ENCODE measurements at regions not wholly inside any gene's neighbourhood (a gene's known extent, or its start where the extent isn't known, plus 50 kb on each side); places are given as distances from the start of the nearest gene placed in this dataset.

DNA sequence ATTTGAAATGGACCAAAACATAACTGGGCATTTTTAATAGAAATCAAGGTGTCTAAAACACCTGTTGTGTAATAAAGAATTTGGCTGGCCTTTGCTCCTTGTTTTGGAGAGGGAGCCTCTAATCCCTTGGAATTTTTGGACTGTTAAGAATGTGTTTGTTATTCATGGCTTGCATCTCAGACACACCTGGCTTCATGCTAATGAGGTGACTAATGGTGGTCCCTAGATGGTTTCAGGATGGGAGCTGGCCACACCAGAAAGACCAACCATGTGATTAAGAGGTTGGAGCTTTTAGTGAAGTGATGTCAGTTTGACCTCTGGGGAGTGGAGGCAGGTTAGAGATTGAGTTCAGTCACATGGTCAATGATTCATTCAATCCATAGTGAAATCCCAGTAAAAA, 328.4 kb downstream of the DHX35 start:
- in situ Hi-C loops (cut with HindIII; ENCODE audit: low pct_unique_long_range_greater_than_20kb, low sequenced_read_pairs): no loop called here
- no peak for DNase-seq (ENCODE audit: low read depth, low spot score)

DNA sequence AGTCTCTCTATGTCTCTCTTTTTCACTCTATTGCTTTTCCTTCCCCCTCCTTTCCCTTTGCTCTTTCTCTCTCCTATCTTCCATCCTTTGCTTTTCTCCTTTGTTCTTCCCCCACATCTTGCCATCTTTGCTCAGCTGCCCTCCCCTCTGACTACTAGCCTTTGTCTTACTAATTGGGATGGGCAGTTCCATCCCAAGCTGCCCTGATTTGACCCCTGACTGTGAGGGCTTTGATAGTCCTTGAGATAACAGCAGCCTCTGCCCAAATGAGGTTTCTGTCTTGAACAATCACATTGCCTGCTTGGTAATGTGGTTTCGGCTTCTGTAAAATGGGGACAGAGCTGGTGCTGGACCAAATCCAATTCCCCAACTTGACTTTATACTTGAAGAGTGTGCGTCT, 327.7 kb downstream of the DHX35 start:
- in situ Hi-C loops (cut with HindIII; ENCODE audit: low pct_unique_long_range_greater_than_20kb, low sequenced_read_pairs): no loop called here
- DNase-seq (ENCODE audit: low read depth, low spot score): no peak

DNA sequence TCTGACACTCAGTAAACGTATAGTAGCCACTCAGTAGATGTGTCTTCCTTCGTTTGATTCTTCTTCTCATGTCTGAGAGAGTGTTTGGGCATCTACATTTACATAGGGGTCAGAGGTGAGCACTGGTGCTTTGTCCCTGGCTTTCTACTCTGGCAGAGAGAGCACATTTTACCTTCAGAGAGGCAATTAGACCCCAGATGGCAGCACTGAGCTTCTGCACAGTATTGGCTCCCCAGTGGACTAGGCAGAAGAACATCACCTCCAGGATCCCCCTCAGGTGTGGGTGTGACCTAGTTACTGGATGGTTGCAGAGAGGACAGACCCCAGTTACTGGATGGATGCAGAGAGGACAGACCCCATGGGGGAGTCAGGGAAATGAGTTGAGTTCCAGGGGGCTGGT, 327.2 kb downstream of the DHX35 start:
- in situ Hi-C loops (cut with HindIII; ENCODE audit: low pct_unique_long_range_greater_than_20kb, low sequenced_read_pairs): no loop called here
- peak; percentile 54 for DNase-seq (ENCODE audit: low read depth, low spot score)

DNA sequence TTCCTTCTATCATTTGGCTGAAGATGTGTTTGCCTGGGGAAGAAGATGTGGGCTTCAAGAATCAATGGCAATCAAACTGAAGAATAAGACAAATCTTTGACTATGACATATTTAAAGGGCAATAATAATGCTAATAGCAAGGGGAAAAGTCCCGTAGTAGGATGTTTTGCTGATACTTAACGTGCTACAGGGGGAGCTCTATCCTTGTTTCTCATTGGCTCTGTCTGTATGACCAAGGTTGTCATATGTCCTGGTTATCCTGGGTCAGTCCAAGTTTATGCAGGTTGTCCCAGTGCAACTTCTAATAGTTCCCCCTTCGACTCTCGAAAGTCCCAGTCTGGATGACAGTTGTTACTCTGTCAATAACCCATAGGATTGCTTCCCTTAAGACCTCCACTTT, 321.3 kb downstream of the DHX35 start:
- peak; percentile 11 for DNase-seq (ENCODE audit: low read depth, low spot score)
- in situ Hi-C loops (cut with HindIII; ENCODE audit: low pct_unique_long_range_greater_than_20kb, low sequenced_read_pairs): no loop called here

DNA sequence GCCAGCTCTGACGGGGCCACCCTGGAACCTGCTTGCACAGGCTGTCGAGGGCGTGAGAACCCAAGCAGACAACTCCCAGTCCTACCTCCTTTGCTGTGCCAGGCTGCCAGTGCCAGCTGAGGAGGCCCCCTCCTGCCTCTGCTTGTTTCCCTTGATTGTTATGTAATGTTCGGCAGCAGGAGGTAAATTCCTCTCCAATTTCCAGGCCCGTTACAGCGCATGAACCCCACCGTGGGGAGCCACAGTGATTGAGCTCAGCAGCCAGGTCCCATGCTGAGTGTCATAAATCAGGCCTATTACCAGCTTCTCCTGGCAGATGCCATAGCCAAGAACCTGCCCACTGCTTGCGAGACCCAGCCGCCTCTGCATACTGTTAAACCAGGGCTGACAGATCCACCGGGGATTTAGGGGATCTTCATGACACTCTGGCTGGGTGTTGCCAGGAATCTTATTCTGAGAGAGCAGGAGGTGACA, 320.5 kb downstream of the DHX35 start:
- in situ Hi-C loops (cut with HindIII; ENCODE audit: low pct_unique_long_range_greater_than_20kb, low sequenced_read_pairs): no loop called here
- DNase-seq (ENCODE audit: low read depth, low spot score): no peak

DNA sequence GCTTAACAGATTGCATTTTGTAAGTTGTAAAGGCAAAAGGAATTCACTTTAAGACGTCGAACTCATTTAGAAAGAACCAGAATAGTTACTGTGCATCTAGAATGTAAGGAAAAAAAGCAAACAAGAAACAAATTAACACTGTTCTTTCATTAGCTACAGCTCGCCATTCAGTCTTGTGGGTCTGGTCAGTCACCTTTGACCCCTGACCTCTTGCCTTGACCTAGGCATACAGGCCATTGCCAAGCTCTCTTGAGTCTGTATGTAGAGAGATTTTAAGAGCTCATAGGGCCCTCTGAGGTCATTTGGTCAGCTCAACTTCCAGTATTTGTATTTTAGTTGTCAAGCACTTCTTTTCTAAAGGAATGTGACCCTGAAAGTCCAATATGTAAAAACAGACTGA, 318.7 kb downstream of the DHX35 start:
- in situ Hi-C loops (cut with HindIII; ENCODE audit: low pct_unique_long_range_greater_than_20kb, low sequenced_read_pairs): no loop called here

DNA sequence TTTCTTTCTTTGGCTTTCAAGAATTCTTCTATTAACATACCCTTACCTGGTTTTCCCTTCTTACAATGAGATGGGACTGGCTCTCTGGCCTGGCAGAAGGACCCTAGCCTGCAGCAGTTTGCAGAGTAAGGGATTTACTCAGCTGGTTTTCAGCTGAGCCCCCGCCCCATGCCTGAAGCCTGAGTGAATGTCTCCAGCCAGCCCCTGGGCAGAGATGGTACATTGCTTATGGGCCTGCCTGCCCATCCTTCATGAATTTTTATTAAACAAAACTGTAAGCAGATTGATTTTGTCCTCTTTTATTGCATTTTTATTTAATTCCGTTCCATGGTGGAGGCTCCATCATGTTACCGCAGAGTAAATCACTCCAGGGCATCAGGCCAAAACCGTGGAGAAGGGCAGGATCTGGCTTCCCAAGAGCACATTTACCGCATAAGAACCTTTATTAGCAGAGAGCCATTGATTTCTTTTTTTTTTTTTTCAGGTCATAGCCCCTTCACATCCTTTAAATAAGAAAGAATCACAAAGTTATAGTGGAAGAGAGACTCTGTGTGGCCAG, 316.2 kb downstream of the DHX35 start:
- in situ Hi-C loops (cut with HindIII; ENCODE audit: low pct_unique_long_range_greater_than_20kb, low sequenced_read_pairs): no loop called here

More for the DNA sequence above, 318.7 kb downstream of the DHX35 start:
- DNase-seq (ENCODE audit: low read depth, low spot score): no peak

DNA sequence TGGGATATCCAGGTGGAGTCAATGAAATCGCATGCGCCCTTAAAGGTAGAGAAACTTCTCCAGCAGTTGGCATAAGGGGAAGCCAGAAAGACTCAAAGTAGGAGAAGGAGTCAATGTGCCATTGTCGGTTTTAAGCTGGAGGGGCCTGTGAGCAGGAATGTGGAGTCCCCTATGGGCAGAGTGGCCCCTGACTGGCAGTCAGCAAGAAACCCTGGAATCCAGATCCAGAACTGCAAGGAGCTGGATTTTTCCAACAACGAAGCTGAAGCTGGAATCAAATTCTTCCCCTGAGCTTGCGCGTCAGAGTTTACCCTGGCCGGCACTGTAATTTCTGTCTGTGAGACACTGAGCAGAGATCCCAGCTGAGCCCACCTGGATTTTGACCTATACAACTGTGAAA, 315.0 kb downstream of the DHX35 start:
- in situ Hi-C loops (cut with HindIII; ENCODE audit: low pct_unique_long_range_greater_than_20kb, low sequenced_read_pairs): no loop called here
- no peak for DNase-seq (ENCODE audit: low read depth, low spot score)

More for the DNA sequence above, 316.2 kb downstream of the DHX35 start:
- DNase-seq (ENCODE audit: low read depth, low spot score): no peak

DNA sequence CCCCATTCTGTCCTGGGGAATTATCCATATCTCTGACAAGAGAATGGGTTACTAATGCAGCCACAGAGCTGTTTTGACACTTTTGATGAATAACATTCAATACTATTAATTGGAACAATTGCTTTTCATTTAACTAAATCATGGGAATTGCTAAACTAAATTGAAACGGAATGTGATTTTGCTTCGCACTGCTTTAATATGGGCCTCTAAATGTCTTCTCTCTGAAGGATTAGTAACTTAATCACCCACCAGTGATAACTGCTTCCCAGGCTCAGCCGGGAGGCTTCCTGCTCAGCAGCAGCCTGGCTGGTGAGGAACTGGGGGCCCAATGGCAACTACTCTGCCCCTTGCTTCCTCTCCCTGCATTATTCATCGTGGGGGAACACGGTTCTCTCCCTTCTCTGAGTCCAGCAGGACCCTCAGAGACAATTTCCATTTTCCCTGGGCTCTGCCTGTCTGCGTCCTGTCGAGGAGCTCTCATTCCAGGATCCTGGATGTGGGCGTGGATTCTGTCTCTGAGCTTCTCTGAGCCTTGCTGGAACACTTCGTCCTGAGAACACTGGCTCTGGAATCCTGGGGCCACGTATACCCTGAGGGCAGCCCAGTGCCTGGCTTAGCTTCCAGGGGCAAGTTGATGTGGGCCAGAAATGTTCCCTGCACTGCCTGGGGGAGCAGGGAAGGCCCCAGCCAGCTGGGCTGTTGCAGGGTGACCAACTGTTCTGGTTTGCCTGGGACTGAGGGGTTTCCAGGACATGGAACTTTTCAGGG, 308.9 kb downstream of the DHX35 start:
- in situ Hi-C loops (cut with HindIII; ENCODE audit: low pct_unique_long_range_greater_than_20kb, low sequenced_read_pairs): no loop called here
- no peak for DNase-seq (ENCODE audit: low read depth, low spot score)

DNA sequence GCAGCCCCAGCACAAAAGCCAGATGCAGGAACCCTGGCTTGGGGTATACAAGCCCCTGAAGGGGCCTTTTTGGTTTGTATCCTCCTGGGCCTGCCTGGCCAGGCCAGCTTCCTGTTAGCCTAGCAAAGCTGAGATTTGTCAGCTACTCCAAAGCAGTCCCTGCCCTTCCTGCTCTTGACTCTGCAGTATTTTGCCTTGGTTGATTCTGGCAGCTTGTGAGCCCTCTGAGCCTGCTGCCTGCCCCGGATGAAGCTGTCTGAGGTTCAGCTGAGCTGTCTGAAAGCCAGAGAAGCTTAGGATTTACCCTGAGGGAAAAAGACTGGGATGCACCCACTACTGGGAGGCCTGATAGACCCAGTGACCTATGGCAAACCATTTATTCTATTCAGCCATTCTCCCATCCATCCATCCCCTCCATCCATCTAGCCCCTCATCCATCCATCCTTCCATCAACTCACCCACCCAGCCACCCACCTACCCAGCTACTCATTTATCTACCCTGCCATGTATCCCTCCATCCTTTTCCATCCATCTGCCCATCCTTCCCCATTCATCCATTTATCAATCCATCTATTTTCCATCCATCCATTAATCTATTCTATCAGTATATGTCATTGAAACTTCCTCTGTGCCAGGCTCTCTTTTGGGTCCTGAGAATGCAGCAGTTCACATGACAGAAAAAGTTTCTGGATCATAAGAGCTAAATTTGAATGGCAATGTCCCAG, 307.5 kb downstream of the DHX35 start:
- in situ Hi-C loops (cut with HindIII; ENCODE audit: low pct_unique_long_range_greater_than_20kb, low sequenced_read_pairs): no loop called here
- DNase-seq (ENCODE audit: low read depth, low spot score): no peak

DNA sequence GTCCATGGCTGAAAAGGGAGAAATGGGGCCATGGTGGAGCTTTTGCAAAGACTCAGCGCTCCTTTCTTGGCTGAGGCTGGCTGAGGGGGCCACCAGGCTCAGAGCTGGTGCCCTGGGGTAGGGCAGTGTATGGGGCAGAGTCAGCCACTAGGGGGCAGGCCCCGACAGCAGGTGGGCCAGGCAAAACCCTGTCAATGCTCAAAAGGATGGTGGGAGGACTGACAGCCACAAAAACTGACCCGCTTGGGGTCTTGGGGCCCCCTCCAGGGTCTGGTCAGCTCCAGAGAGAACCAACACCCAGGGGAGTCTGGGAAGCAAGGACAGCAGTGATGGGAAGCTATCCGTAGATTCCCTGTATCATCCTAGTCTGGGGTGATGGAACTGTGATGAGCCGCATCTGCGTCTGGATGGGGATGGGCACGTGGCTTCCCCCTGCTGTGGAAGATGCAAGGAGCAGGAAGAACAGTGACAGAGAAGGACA, 306.9 kb downstream of the DHX35 start:
- DNase-seq (ENCODE audit: low read depth, low spot score): peak; percentile 64
- in situ Hi-C loops (cut with HindIII; ENCODE audit: low pct_unique_long_range_greater_than_20kb, low sequenced_read_pairs): no loop called here

DNA sequence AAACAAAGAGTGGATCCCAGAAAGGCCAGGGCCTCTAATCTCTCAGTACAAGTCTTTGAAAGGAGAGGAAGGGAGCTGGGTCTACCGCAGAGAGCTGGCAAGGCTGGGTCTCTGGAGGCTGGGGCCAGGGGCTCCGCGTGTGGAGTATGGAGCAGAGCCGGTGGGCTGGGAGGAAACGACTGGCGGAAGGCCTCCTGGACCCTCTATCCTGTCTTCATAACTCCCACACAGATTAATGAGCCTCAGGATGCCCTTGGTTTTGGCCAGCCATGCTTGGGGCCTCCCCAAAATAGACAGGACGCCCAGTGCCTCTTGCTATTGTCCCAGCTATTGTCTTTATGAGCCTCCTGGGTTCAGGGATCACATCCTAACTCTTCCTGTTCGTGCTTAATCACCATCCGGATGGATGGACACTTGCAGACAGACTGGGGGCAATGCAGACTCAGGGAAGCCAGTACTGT, 306.4 kb downstream of the DHX35 start:
- in situ Hi-C loops (cut with HindIII; ENCODE audit: low pct_unique_long_range_greater_than_20kb, low sequenced_read_pairs): no loop called here
- no peak for DNase-seq (ENCODE audit: low read depth, low spot score)

DNA sequence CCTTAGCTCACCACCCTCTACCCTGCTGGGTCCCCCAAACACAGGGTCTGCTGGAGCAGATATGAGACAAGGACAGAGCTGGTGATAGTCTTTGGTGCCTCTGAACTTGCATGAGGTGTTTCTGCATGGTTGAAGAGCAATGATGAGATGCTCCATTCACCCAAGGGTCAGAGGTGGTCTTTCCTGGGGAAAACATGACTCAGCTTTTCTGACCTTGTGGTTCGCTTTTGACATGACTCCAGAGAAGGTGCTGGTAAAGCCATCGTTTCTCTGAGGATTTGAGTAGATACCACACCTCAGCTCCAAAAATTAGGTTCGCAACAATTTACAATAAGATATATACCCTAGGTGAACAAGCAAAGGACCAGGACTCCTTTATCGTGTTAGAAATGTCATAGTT, 304.8 kb downstream of the DHX35 start:
- in situ Hi-C loops (cut with HindIII; ENCODE audit: low pct_unique_long_range_greater_than_20kb, low sequenced_read_pairs): no loop called here
- DNase-seq (ENCODE audit: low read depth, low spot score): no peak

DNA sequence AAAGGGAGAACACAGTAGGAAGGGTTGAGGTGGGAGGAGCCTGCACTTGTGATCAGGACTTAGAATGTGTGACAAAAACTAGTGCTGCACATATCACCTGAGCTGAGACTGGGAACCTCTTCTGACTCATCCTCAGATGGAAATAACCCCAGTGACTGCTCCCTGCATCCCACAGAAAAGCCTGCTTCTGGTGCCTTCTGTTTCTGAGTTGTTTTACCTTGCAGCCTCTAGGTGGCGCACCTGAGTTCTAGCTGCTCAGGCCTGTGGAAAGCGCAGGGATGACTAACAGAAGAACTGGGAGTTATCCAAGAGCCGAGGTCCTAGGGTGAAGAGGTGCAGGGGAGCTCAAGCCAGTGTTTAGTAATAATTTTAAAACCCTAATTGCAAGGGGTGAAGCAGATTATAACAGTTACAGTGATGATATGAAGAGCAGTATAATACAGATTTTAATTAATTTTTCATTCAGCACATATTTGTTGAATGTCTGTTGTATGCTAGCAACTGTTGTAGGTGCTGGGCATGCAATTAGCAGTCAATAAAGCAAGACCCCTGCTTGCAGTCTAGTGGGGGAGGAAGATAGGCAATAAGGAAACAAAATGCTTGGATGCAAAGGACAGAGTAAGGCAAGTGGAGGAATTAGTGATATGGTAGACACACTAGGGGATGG, 302.5 kb downstream of the DHX35 start:
- in situ Hi-C loops (cut with HindIII; ENCODE audit: low pct_unique_long_range_greater_than_20kb, low sequenced_read_pairs): no loop called here
- peak; percentile 83 for DNase-seq (ENCODE audit: low read depth, low spot score)

DNA sequence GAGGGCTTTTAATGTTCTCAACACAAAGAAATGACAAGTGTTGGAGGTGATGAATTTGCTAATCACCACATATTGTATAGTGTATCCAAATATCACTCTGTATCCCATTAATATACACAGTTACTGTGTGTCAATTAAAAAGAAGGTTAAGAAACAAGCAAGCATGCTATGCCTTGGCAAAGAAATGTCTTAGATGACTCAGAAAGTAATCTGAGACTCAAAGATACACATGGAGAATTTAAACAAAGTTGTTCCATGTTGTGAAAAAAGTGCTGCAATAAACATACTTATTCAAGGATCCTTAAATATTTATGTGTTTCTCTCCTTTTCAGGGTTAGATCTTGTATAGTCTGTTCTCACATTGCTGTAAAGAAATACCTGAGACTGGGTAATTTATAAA, 300.9 kb downstream of the DHX35 start:
- DNase-seq (ENCODE audit: low read depth, low spot score): no peak
- in situ Hi-C loops (cut with HindIII; ENCODE audit: low pct_unique_long_range_greater_than_20kb, low sequenced_read_pairs): no loop called here

DNA sequence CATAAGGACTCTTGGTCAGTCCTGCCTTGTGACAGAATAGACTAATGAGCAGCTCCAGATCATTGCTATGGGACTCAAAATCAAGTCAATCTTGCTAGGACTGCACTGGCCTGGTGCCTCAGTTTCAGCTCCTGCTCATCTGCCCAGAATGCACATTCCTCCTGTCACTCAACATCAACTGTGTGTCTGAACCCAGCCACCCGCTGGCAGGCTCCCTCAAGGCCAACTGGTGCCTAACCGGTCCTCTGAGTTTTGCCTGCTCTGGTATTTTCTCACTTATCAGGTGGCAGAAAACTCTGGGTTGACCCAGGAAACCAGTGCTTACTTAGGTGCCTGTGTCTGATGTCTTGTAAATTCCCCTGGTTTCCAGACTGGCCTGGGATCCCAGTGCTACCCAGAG, 297.7 kb downstream of the DHX35 start:
- in situ Hi-C loops (cut with HindIII; ENCODE audit: low pct_unique_long_range_greater_than_20kb, low sequenced_read_pairs): no loop called here
- no peak for DNase-seq (ENCODE audit: low read depth, low spot score)

DNA sequence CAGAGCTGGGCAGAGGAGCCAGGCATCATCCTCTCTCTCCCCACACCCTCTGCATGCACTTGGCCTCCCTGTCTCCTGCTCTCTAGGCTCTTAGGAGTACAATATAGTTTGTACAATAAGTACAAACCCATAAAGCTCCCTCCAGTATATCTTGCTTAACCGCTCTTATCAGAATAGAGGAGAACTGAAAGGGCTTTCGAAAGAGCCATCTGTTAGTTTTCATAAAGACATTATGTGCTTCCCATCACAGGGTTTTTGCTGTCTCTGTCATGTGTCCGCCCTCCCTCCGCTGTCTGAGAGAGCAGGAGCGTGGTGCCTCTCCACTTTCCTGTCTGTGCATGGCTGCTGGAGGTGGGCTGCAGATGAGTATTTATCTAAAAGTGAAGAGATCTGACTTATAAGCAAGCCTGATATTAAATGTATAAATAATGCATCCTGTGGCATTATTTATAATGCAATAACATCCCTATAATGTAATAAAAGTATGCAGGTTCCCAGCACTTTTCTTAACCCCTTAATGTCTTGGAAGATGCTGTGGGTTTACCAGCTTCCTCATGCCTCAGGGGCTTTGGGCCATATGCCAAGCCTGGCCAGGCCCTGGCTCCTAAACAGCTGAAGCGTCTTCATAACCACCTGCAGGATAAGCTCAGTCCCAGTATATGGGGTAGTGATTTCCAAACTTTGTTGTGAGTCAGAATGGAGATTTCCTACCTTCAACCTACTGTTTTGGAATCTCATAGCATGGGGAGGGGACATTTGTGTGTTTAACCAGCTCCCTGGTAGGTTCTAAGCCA, 297.1 kb downstream of the DHX35 start:
- in situ Hi-C loops (cut with HindIII; ENCODE audit: low pct_unique_long_range_greater_than_20kb, low sequenced_read_pairs): no loop called here
- DNase-seq (ENCODE audit: low read depth, low spot score): no peak
